HG03045 (cell line): ENCODE measurements at regions not wholly inside any gene's neighbourhood (a gene's known extent, or its start where the extent isn't known, plus 50 kb on each side); places are given as distances from the start of the nearest gene placed in this dataset.
"Not testable (repeated sequence)": the region's sequence is repeated elsewhere in the genome, so short reads cannot be mapped to it uniquely, and the experiment has no call there.

ENCODE experiments used
- ATAC-seq: cut with Tn5 transposase; IDR thresholded peaks from one replicate; pipeline ENCODE4 v1.9.1; 2021; ENCODE audit warnings: mild to moderate bottlenecking, moderate library complexity; ENCODE audit not compliant: unreplicated experiment

DNA sequence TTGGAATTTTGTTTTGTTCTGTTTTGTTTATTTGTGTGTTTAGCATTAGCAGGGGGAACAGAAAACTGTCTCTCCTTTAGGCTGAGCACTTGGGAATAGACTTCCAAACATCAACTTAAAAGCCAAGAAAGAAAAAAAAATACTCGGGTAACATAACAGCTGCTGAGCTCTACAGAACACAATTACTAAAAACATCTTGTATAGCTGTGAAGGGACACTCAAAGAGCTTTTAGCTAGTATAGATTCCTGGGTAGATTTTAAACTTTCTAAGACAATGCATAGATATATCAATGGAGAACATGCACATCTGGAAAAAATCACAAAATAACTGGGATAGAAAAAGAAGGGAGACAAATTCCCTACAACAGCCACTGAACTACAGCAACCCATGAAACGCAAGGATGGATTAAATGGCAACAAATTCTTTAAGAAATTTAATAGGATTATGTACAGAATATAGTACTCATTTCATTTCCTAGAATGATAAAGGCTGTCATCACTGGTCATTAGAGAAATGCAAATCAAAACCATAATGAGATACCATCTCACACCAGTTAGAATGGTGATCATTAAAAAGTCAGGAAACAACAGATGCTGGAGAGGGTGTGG, 174.3 kb upstream of the KRR1 start:
- no peak for ATAC-seq

GRCh38 chr12:75684678-75685616, 173.5 kb upstream of the KRR1 start:
- no peak for ATAC-seq

DNA sequence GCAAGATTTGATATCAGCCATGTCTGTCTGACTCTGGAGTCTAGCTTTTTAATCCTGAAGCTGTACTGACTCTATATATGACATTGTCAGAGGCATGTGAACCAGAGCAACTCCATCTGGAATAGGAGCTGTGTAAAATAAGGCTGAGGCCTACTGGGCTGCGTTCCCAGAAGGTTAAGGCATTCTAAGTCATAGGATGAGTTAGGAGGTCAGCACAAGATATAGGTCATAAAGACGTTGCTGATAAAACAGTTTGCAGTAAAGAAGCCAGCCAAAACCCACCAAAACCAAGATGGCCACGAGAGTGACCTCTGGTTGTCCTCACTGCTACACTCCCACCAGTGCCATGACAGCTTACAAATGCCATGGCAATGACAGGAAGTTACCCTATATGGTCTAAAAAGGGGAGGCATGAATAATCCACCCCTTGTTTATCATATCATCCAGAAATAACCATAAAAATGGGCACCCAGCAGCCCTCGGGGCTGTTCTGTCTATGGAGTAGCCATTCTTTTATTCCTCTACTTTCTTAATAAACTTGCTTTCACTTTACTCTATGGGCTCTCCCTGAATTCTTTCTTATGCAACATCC, 172.7 kb upstream of the KRR1 start:
- not testable (repeated sequence) for ATAC-seq

DNA sequence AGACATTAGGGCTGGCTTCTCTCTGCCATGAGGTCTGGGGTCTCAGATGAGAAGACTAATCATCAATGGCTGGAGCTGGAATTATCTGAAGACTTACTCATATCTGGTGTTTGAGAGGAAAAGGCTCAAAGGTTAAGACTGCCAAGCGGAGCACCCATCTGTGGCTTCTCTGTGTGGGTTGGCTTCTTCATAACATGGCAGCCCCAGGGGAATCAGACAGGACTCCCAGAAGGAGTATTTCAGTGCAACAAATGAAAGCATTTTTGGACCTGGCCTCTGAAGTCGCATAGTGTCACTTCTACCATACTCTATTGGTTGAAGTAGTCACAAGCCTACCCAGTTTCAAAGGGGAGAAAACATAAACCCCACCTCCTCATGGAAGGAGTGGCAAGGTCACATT, 171.8 kb upstream of the KRR1 start:
- no peak for ATAC-seq

DNA sequence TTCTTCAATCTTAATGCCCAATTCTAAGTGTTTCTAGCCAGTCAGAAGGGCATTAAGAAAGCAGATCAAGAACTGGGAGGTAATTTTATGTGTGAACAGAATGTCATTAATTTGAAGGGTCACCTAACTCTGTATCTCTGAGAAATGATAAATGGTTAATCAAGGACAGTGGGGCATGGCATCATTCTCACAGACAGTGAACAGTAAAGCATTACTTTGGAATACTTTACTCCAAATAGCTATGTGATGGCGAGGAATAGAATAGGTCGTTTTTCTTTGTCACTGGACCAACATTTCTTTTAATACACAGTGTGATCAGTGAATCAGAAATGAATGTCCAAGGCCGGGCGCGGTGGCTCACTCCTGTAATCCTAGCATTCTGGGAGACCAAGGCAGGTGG, 166.1 kb upstream of the KRR1 start:
- no peak for ATAC-seq

- ATAC-seq, result no peak
Observed at GRCh38 chr12:75674393-75674792, 163.0 kb upstream of the KRR1 start.

- ATAC-seq, result no peak
Observed at GRCh38 chr12:75672200-75672599, 160.8 kb upstream of the KRR1 start.

DNA sequence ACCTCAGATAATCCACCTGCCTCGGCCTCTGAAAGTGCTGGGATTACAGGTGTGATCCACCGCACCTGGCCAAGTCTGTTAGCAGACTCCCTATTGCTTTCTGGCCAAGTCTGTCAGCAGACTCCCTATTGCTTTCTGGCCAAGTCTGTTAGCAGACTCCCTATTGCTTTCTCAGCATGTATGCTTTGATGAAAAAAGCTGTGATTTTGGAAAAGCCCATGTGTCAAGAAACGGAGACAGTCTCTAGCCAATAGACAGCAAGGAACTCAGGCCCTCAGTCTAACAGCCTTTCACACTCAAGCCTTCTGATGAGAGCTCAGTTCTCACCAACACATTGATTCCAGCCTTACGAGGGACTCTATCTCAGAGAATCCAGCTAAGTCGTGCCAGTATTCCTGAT, 158.8 kb upstream of the KRR1 start:
- ATAC-seq, result no peak

GRCh38 chr12:75666939-75667334, 155.5 kb upstream of the KRR1 start:
- ATAC-seq, result no peak

GRCh38 chr12:75666126-75666938, 154.9 kb upstream of the KRR1 start:
- ATAC-seq, result no peak

DNA sequence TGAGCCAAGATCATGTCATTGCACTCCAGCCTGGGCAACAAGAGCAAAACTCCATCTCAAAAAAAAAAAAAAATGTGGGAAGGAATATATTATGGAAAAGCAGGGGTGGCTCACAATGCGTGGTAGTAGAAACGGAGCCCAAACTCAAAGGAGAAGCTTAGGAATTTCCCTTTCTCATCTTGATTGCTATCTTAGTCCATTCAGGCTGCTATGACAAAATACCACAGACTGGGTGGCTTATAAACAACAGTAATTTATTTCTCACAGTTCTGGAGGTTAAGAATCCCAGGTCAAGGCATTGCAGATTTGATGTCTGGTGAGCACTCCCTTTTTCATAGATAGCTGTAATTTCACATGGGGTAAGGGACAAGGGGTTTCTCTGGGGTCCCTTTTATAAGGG, 153.8 kb upstream of the KRR1 start:
- no peak for ATAC-seq

DNA sequence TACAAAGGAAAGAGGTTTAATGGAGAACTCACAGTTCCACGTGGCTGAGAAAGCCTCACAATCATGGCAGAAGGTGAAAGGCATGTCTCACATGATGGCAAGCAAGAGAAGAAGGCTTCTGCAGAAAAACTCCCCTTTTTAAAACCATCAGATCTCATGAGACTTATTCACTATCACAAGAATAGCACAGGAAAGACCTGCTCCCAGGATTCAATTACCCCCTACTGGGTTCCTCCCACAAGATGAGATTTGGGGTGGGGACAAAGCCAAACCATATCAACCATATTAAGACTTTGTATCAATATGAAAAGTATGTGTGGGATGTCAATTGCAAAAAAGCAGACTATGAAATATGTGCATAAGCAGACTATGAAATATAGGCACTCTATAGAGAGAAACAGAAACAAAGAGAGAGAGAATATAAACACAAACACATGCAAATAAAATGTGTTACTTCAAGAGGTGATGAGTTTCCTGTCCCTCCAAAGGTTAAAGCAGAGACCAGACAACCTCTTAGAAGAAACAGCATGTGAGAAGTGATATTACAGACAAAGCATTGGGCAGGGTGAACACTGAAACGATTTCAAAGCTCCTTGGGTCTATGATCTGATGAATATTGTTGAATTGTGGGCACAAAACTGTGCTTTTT, 151.2 kb upstream of the KRR1 start:
- no peak for ATAC-seq

GRCh38 chr12:75661908-75662307, 150.5 kb upstream of the KRR1 start:
- no peak for ATAC-seq

- no peak for ATAC-seq
Observed at GRCh38 chr12:75660805-75661404, 149.5 kb upstream of the KRR1 start.

DNA sequence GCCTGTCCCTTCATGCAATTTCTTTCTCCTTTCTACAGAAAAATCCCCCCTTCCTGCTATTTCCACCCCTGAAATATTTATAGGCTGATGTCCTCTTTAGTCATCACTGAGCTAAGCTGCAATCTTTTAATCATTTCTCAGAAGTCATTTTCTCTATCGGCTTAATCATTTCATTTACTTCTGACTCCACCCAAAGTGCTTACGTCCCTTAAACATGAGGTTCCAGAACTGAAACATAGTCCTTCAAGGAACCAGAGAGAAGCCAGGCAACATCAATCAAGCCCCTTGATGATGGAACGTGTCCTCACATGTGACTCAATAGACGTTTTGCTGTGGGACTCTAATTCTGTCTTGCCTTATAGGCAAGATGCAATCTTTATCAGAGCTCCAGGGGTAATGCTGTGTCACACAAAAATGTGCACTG, 148.7 kb upstream of the KRR1 start:
- no peak for ATAC-seq

GRCh38 chr12:75658901-75659823, 147.8 kb upstream of the KRR1 start:
- no peak for ATAC-seq

GRCh38 chr12:75658286-75658685, 146.9 kb upstream of the KRR1 start:
- no peak for ATAC-seq

DNA sequence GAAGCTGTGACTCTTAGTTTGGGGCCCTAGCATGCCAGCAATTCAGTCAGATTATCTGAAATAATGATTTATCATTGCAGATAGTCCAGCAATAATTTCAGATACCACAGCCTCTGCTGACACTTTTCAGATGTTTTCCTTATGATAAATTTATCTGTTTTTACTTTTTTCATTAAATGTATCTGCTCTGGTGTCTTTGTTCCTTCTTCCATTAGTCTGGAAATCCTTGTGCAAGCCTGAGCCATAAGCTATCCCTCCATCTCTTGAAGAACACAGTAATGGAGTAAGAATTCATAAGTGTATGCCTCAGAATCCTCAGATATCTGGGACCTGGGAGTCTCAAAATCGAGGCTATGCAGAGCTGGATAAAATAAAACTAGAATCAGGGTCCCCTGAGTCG, 146.4 kb upstream of the KRR1 start:
- no peak for ATAC-seq

- ATAC-seq, result not testable (repeated sequence)
Observed at GRCh38 chr12:75657354-75657753, 145.9 kb upstream of the KRR1 start.
